ENCODE measurements at regions not wholly inside any gene's neighbourhood (a gene's known extent, or its start where the extent isn't known, plus 50 kb on each side); places are given as distances from the start of the nearest gene placed in this dataset.
"Not testable (repeated sequence)": the region's sequence is repeated elsewhere in the genome, so short reads cannot be mapped to it uniquely, and the experiment has no call there.

DNA sequence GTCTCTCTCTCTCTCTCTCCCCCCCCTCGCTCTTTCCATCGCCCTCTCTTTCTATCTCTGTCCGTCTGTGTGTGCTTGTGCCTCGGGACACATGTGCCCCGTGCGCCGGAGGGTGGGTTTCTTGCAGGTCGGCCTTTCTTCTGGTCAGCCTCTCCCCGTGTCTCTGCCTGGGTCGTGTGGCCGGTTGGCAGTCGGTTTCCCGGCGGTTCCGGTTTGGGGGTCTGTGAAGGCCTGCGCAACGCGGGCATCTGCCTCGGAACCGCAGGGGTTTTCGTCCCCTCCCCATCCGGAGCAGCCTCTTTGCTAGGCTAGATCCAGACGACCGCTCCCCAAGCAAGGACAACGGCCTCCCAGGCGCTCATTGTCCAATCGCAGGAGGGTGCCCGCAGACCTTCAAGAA lies 1418.5 kb upstream of the PCDH10 start:
- intact Hi-C loops (cut with micrococcal nuclease); DNase-seq; H3K4me3 Mint-ChIP-seq; H3K9ac ChIP-seq (ENCODE audit: insufficient read depth, low read length, poor library complexity, severe bottlenecking); H4K20me1 ChIP-seq (ENCODE audit: insufficient read depth, low read length); H3K27ac ChIP-seq (ENCODE audit: low read depth in 1 of 2, low read length in 2 of 2); H3K4me1 Mint-ChIP-seq; H3K4me1 ChIP-seq (ENCODE audit: control insufficient read depth in 1 of 2, insufficient read depth in 2 of 2, low read length in 2 of 2); H3K4me2 ChIP-seq (replicated peaks; ENCODE audit: extremely low read depth, low read length, poor library complexity, severe bottlenecking); H3K36me3 ChIP-seq (replicated peaks in 1 of 2; ENCODE audit: control insufficient read depth in 1 of 2, insufficient read depth in 2 of 2, low read length in 2 of 2); H2AFZ ChIP-seq (ENCODE audit: insufficient read depth, low read depth, low read length, poor library complexity, severe bottlenecking); H3K27me3 ChIP-seq (ENCODE audit: control insufficient read depth in 2 of 2, insufficient read depth in 2 of 2, low read length in 2 of 2); H3K27ac Mint-ChIP-seq; H3K36me3 Mint-ChIP-seq; H3K79me2 ChIP-seq (ENCODE audit: insufficient read depth, low read length); H3K4me3 ChIP-seq (replicated peaks in 1 of 3; ENCODE audit: low read depth in 2 of 3, low read length in 3 of 3); H3K27me3 Mint-ChIP-seq (ENCODE audit: low read depth in 3 of 3): not testable (repeated sequence)
- peaks cover 7 to 27% of the 10 kb centered on the region in 2 donors for H3K9me3 ChIP-seq (replicated peaks in 1 of 2; ENCODE audit: control insufficient read depth in 1 of 2, insufficient read depth in 1 of 2, low read length in 2 of 2)
- peaks cover 13 to 48% (median 32%) of the 10 kb centered on the region in 7 donors for H3K9me3 Mint-ChIP-seq
- WGBS (ENCODE audit: insufficient coverage): 98% methylated on average over 14 of the region's 28 CpGs

DNA sequence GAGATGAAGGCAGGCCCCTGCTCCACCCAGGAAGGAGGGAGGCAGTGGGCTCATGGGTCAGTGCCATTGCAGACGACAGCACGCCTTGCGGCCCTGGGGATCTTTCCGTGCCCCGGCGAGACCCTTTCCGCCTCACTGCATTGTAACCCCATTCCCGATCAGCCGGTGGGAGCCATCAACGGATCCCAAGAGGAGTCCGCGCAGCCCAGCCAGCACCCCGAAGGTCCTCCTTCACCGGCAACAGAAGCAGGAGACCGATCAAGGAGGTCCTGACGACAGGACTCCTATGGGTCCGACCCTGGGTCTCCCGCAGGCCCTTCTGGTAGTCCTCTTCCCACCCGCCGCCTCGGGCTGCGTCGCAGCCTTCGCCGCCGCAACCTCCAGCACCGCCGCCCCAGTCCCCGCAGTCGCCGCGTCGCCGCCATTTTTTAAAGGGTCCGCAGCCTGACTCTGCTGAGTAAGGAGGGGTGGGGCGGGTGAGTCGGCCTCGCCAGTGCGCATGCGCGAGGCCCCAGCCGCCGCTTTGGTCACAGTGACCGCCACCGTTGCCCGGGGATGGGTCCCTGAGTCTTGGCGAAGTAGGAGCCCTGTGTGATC lies 1417.0 kb upstream of the PCDH10 start:
- peaks cover 4 to 27% of the 10 kb centered on the region in 2 donors for H3K9me3 ChIP-seq (replicated peaks in 1 of 2; ENCODE audit: control insufficient read depth in 1 of 2, insufficient read depth in 1 of 2, low read length in 2 of 2)
- H3K36me3 Mint-ChIP-seq; H3K27ac ChIP-seq (ENCODE audit: low read depth in 1 of 2, low read length in 2 of 2); H3K4me3 Mint-ChIP-seq; H3K27me3 Mint-ChIP-seq (ENCODE audit: low read depth in 3 of 3); intact Hi-C loops (cut with micrococcal nuclease); H3K4me1 Mint-ChIP-seq; H3K79me2 ChIP-seq (ENCODE audit: insufficient read depth, low read length); H3K4me3 ChIP-seq (replicated peaks in 1 of 3; ENCODE audit: low read depth in 2 of 3, low read length in 3 of 3); DNase-seq; H3K4me2 ChIP-seq (replicated peaks; ENCODE audit: extremely low read depth, low read length, poor library complexity, severe bottlenecking); H3K4me1 ChIP-seq (ENCODE audit: control insufficient read depth in 1 of 2, insufficient read depth in 2 of 2, low read length in 2 of 2); H3K36me3 ChIP-seq (replicated peaks in 1 of 2; ENCODE audit: control insufficient read depth in 1 of 2, insufficient read depth in 2 of 2, low read length in 2 of 2); H3K9ac ChIP-seq (ENCODE audit: insufficient read depth, low read length, poor library complexity, severe bottlenecking); H3K27ac Mint-ChIP-seq; H4K20me1 ChIP-seq (ENCODE audit: insufficient read depth, low read length); H2AFZ ChIP-seq (ENCODE audit: insufficient read depth, low read depth, low read length, poor library complexity, severe bottlenecking); H3K27me3 ChIP-seq (ENCODE audit: control insufficient read depth in 2 of 2, insufficient read depth in 2 of 2, low read length in 2 of 2): not testable (repeated sequence)
- no CpG with 5 or more reads among the region's 47 CpGs for WGBS (ENCODE audit: insufficient coverage)
- peaks cover 13 to 46% (median 32%) of the 10 kb centered on the region in 7 donors for H3K9me3 Mint-ChIP-seq

DNA sequence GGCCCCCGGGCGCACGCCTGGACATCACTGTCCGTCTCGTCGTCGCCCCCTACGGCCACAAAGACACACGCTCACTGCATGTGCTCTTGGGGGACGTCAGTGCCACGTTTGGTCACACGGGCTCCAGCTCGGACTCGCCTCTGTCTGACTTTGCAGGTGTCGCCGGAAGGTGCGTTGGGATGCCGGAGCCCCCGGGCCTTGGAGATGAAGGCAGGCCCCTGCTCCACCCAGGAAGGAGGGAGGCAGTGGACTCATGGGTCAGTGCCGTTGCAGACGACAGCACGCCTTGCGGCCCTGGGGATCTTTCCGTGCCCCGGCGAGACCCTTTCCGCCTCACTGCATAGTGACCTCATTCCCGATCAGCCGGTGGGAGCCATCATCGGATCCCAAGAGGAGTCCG lies 1414.8 kb upstream of the PCDH10 start:
- H3K79me2 ChIP-seq (ENCODE audit: insufficient read depth, low read length); H3K4me3 ChIP-seq (replicated peaks in 1 of 3; ENCODE audit: low read depth in 2 of 3, low read length in 3 of 3); H3K36me3 Mint-ChIP-seq; H3K27me3 ChIP-seq (ENCODE audit: control insufficient read depth in 2 of 2, insufficient read depth in 2 of 2, low read length in 2 of 2); DNase-seq; H3K9ac ChIP-seq (ENCODE audit: insufficient read depth, low read length, poor library complexity, severe bottlenecking); H3K27ac ChIP-seq (ENCODE audit: low read depth in 1 of 2, low read length in 2 of 2); H3K36me3 ChIP-seq (replicated peaks in 1 of 2; ENCODE audit: control insufficient read depth in 1 of 2, insufficient read depth in 2 of 2, low read length in 2 of 2); H3K27me3 Mint-ChIP-seq (ENCODE audit: low read depth in 3 of 3); H3K4me3 Mint-ChIP-seq; H3K4me1 Mint-ChIP-seq; H4K20me1 ChIP-seq (ENCODE audit: insufficient read depth, low read length); H3K4me1 ChIP-seq (ENCODE audit: control insufficient read depth in 1 of 2, insufficient read depth in 2 of 2, low read length in 2 of 2); H2AFZ ChIP-seq (ENCODE audit: insufficient read depth, low read depth, low read length, poor library complexity, severe bottlenecking); H3K27ac Mint-ChIP-seq; intact Hi-C loops (cut with micrococcal nuclease); H3K4me2 ChIP-seq (replicated peaks; ENCODE audit: extremely low read depth, low read length, poor library complexity, severe bottlenecking): not testable (repeated sequence)
- peaks cover 6 to 39% (median 25%) of the 10 kb centered on the region in 7 donors for H3K9me3 Mint-ChIP-seq
- H3K9me3 ChIP-seq (replicated peaks in 1 of 2; ENCODE audit: control insufficient read depth in 1 of 2, insufficient read depth in 1 of 2, low read length in 2 of 2): peaks cover 0 to 20% of the 10 kb centered on the region in 2 donors
- WGBS (ENCODE audit: insufficient coverage): no CpG with 5 or more reads among the region's 31 CpGs

DNA sequence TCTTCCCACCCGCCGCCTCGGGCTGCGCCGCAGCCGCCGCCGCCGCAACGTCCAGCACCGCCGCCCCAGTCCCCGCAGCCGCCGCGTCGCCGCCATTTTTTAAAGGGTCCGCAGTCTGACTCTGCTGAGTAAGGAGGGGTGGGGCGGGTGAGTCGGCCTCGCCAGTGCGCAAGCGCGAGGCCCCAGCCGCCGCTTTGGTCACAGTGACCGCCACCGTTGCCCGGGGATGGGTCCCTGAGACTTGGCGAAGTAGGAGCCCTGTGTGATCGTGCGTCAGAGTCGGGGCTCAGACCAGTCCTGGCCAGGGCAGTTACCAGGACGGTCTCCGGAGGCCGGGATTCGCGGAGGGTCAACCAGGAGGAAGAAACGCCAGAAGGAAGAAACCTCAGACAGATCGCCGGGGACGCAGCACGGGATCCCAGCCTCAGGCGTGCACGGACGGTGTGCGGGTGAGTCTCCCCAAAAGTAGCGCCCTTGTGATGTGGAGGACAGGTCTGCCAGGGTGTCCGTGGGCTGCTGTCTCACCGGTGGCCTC lies 1414.2 kb upstream of the PCDH10 start:
- H3K9me3 ChIP-seq (replicated peaks in 1 of 2; ENCODE audit: control insufficient read depth in 1 of 2, insufficient read depth in 1 of 2, low read length in 2 of 2): peaks cover 0 to 14% of the 10 kb centered on the region in 2 donors
- H3K4me3 ChIP-seq (replicated peaks in 1 of 3; ENCODE audit: low read depth in 2 of 3, low read length in 3 of 3); H2AFZ ChIP-seq (ENCODE audit: insufficient read depth, low read depth, low read length, poor library complexity, severe bottlenecking); H3K4me1 ChIP-seq (ENCODE audit: control insufficient read depth in 1 of 2, insufficient read depth in 2 of 2, low read length in 2 of 2); H4K20me1 ChIP-seq (ENCODE audit: insufficient read depth, low read length); H3K27ac Mint-ChIP-seq; H3K4me3 Mint-ChIP-seq; H3K36me3 Mint-ChIP-seq; H3K4me2 ChIP-seq (replicated peaks; ENCODE audit: extremely low read depth, low read length, poor library complexity, severe bottlenecking); H3K4me1 Mint-ChIP-seq; H3K36me3 ChIP-seq (replicated peaks in 1 of 2; ENCODE audit: control insufficient read depth in 1 of 2, insufficient read depth in 2 of 2, low read length in 2 of 2); H3K27me3 ChIP-seq (ENCODE audit: control insufficient read depth in 2 of 2, insufficient read depth in 2 of 2, low read length in 2 of 2); DNase-seq; H3K79me2 ChIP-seq (ENCODE audit: insufficient read depth, low read length); H3K27me3 Mint-ChIP-seq (ENCODE audit: low read depth in 3 of 3); H3K27ac ChIP-seq (ENCODE audit: low read depth in 1 of 2, low read length in 2 of 2); intact Hi-C loops (cut with micrococcal nuclease); H3K9ac ChIP-seq (ENCODE audit: insufficient read depth, low read length, poor library complexity, severe bottlenecking): not testable (repeated sequence)
- no CpG with 5 or more reads among the region's 51 CpGs for WGBS (ENCODE audit: insufficient coverage)
- peaks cover 6 to 35% (median 21%) of the 10 kb centered on the region in 7 donors for H3K9me3 Mint-ChIP-seq
